OCI-LY7 (cell line): ENCODE measurements at regions not wholly inside any gene's neighbourhood (a gene's known extent, or its start where the extent isn't known, plus 50 kb on each side); places are given as distances from the start of the nearest gene placed in this dataset.

Experiments
- EZH2phosphoT487 ChIP-seq: fragments of 200-600 bp; sonication (generic); IDR thresholded peaks from 2 replicates; pipeline ENCODE4 v1.6.1; 2018; ENCODE audit warnings: low read depth, borderline replicate concordance, mild to moderate bottlenecking, mixed run types, antibody characterized with exemption, low read length, moderate library complexity, mixed read lengths
- TF ChIP-seq, protein P1 (sequence below): fragments of 200-600 bp; sonication (generic); conservative IDR thresholded peaks from 2 replicates; pipeline ENCODE4 v1.5.1; 2014; ENCODE audit warnings: mild to moderate bottlenecking, antibody characterized with exemption, low read length, moderate library complexity, mixed read lengths

DNA sequence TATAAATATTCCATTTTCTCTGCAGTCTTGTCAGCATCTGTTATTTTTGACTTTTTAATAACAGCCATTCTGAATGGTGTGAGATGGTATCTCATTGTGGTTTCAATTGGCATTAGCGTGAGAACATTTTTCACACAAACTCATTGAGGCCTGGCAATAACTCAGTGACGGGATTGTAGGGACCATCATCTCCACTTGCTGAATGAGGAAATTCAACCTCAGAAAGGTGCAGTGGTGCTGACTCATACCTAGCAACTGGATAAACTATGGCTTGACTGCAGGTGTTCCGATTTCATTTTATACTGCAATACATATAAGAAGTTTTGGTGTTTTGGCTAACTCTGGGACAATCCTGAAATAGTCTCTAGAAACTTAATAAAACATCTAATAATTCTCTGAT lies 88.3 kb upstream of the DDIT4L start:
- TF ChIP-seq, protein P1, sequence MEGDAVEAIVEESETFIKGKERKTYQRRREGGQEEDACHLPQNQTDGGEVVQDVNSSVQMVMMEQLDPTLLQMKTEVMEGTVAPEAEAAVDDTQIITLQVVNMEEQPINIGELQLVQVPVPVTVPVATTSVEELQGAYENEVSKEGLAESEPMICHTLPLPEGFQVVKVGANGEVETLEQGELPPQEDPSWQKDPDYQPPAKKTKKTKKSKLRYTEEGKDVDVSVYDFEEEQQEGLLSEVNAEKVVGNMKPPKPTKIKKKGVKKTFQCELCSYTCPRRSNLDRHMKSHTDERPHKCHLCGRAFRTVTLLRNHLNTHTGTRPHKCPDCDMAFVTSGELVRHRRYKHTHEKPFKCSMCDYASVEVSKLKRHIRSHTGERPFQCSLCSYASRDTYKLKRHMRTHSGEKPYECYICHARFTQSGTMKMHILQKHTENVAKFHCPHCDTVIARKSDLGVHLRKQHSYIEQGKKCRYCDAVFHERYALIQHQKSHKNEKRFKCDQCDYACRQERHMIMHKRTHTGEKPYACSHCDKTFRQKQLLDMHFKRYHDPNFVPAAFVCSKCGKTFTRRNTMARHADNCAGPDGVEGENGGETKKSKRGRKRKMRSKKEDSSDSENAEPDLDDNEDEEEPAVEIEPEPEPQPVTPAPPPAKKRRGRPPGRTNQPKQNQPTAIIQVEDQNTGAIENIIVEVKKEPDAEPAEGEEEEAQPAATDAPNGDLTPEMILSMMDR: no peak
- TF ChIP-seq EZH2phosphoT487: no peak
